ENCODE measurements at regions not wholly inside any gene's neighbourhood (a gene's known extent, or its start where the extent isn't known, plus 50 kb on each side); places are given as distances from the start of the nearest gene placed in this dataset.
"Not testable (repeated sequence)": the region's sequence is repeated elsewhere in the genome, so short reads cannot be mapped to it uniquely, and the experiment has no call there.

DNA sequence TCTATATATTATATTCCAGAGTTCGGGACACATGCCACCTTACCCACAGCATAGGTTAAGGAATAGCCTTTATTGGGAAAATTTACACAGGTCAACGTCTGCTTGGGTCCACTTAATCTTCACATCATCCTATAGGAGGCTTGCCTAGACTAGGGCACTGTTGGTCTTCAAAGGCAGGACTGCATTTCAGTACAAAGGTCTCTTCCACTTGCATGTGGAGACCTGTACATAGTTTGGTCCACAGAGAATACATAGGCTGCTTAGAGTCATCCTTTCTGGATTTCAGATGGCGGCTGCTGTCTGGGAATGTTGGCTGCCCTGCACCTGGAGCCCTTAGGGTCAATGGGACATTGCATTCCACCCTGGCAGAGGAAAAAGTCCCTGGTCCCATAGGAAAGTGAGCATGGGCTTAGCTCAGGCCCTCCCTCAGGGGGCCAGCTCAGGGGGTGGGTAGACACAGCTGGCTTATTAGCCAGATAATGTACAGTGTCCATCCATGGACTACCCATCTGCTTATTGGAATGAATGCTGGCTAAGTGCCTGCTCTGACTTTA lies 75.3 kb upstream of the TGFBR2 start:
- DNase-seq: no peak

DNA sequence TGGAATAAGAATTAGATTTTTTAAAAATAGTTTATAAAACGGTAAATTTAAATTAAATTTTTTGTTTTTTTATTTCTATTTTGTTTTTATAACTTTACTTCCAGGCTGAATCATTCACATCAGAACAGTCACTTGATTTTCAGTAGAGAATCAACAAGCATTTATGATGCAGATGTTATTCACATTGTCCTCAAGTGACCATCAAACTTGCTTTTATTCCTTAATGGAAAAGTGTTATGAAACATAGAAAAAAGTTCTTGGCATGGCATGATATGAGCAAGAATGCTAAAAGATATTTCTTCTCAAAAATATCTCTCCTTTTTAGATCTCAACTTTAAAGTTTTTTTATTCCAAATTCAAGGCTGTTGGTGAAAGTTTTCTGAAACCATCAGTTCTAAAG lies 70.9 kb upstream of the TGFBR2 start:
- no peak for DNase-seq

DNA sequence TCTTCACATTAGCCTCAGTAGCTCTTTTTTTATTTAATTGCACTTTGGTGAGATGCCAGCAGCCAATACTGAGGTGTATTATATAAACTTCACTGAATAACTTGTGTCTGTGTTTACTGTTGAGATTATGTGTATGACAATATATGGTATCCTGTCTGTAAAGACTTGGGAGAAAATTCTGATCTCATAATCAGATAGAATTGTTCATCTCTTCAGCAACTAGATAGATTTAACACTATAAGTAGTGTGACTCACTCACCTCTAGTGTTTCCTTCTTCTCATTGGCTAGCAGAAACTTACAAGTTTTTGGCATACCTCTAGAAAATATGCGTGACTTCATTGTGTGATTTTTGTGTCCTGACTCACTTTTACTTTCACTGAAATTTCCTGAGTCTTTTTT lies 67.6 kb upstream of the TGFBR2 start:
- DNase-seq: peak; percentile 94

DNA sequence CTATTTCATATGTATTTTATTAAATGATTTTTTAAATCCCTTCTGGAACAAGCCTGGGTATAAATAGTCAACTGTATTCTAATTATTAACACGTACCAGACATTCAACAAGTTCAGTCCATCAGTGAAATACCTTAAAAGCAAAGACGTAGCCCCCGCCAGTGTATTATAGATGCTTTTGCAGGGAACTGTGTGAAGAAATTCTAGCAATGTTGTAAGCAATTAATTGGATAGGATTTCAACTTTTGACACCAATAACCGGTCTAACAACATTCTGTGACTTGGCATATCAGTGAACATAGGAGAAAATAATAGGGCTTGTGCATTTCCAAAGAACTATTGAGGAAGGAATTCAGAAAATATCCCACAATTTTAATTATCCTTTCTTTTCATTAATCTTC lies 67.2 kb upstream of the TGFBR2 start:
- no peak for DNase-seq

DNA sequence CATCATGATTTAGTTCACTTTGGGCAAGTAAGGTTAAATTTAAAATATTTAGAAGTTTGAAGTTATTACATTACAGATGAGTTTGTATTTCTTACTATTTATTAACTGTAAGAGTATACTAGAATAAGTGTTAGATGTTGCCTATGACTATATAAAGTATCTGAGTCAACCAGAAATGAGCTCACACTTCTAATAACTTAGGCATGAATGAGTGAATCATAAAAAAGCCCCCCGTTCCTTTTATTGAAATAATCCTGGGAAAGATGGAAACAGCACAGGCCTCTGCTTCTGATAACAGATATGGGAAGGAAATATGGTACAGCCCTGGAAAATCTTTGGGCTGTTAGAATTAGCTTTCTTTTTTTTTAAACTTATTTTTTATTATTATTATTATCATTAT lies 66.6 kb upstream of the TGFBR2 start:
- DNase-seq: peak; percentile 85

DNA sequence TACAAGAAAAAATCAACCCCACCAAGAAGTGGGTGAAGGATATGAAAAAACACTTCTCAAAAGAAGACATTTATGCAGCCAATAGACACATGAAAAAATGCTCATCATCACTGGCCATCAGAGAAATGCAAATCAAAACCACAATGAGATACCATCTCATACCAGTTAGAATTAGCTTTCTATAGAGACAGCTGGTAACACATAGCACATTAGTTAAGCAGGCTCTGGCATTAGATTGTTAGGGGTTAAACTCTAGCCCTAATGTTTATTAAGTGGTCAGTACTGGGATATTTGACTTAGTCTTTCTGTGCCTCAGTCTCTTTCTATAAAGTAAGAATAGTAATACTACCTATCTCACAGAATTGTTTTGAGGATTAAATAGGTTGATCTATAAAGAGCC lies 65.2 kb upstream of the TGFBR2 start:
- not testable (repeated sequence) for DNase-seq

DNA sequence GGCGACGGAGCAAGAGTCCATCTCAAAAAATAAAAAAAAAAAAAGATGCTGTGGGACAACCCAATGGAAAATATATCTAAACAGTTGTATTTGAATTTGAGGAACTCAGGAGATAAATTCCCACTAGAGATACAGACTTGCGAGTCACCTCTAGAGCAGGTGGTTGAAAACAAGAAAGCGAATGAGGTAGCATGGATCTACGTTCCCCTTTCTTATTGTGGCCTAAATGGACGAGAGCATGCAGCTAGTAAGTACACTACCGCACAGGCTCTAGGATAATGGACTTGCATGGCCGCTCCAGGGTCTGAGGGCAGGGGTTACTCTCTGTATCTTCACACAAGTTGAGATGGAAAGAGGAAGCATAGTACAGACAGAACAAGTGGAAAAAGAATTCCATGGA lies 63.5 kb upstream of the TGFBR2 start:
- no peak for DNase-seq

DNA sequence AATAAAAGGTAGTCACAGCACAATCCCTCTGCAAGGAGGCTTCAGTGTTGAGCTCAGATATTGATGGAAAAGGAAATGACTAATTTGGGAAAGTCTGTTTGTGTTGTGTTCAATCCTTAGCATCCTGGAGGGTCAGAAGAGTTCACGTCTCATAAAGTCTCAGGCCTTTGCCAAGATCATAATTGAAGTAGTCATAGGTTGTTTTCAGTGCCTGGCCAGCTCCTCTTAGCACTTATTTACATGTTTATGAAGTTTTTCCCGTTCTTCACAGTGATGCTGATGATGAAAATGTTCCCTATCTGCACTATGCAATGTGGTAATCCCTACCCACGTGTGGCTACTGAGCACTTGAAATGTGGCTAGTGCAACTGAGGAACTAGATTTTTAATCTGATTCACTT lies 61.6 kb upstream of the TGFBR2 start:
- DNase-seq: peak; percentile 82

DNA sequence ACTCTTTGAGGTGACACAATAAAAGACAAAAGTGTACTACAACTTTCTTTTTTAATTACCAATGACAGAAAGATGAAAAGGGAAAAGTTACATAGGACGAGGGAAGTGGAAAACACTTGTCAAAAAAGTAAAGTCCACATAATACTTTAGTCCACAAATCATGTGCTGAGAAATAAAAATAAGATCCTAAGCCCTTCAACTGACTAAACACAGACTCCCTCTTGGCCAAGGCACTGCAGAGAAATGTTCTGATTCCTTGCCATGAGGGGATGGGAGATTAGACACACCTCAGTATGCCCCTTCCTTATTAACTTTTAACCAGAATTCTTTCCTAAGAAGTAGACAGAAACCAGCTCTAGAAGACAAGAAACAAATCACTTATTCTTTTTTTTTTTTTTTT lies 59.5 kb upstream of the TGFBR2 start:
- no peak for DNase-seq

DNA sequence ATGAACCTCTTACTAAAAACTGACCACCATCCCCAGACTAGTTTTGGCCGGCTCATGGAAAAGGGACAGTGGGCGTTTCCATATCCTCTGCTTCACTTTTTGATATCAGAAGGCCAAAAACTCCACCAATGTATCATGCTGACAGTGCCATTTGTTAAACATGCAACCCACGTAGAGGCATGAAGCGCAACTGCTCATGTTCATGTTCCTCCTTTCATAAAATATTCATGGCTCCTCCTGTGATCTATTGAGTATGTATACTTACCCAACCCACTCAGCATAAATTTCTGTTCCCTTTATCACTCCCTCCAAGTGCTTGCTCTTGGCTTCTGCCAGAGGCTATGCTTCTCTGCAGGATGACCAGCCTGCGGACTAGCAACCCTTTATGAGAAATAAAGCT lies 58.7 kb upstream of the TGFBR2 start:
- DNase-seq: no peak

DNA sequence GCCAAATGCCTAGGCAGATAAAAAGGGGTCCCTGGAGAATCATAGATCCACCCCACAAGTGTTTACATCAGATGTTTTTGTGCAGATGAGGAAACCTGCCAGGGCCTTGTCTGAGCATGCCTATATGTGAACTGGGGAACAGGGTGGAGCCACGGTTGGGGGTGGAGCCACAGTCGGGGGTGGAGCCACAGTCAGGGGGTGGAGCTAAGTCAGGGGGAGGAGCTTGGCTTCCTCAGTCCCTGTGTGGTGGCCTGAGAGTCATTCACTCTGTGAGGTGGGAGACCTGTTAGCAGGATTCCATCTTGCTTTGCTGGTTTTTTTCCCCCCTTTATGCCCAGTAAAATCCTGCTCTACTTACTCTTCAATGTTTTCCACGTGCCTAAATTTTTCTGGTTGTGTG lies 57.8 kb upstream of the TGFBR2 start:
- no peak for DNase-seq

DNA sequence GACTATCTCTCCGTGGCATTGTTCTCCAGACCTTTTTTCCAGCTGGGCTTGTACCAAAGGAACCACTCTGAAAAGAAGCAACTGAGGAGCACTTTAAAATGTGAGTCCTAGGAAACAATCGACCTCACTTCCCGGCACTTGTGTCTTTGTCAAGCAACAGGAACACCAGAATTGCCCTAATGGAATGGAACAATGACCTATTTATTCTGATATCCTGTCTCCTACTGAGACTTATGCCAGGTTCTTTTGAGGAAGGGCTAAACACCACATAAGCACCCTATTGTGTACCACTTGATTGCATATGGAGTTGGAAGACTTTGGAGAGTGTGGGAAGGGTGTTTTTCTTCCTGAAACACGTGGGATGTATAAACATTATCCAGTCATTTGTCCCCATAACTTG lies 56.8 kb upstream of the TGFBR2 start:
- DNase-seq: no peak

DNA sequence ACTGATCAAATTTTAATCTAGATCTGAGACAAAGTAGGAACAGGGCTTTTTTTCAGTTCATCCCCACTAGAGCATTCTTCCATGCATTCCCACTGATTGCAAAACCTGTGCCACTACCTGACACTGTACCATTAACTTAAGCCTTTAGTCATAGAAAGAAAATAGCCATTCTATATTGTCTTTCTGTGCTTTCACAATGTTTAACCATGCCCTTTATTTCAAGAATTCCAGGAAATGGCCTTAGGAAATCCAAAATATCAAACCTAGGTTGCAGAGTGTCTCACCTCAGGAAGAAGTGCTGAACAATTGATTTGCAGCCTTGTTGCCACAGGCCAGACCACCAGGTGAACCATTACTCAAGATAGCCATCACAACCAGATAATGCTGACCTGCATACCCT lies 56.2 kb upstream of the TGFBR2 start:
- no peak for DNase-seq

DNA sequence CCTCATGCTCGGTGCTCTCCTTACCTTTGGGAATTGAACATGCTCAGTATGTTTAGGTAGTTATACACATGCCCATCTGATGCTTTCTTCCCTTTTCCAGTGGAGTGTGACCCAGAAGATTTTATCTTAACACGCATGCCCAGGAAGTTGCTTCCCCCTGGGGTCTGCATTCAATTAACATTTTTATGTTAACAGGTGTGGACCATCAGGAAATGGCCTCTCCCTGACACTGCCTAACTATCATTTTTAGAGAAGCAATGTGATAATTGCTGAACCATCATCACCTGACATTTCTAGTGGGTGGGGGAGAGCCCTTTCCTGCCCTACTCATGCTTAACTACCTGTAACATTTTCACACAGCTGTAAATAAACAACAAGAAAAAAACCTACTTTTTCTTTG lies 55.1 kb upstream of the TGFBR2 start:
- no peak for DNase-seq

DNA sequence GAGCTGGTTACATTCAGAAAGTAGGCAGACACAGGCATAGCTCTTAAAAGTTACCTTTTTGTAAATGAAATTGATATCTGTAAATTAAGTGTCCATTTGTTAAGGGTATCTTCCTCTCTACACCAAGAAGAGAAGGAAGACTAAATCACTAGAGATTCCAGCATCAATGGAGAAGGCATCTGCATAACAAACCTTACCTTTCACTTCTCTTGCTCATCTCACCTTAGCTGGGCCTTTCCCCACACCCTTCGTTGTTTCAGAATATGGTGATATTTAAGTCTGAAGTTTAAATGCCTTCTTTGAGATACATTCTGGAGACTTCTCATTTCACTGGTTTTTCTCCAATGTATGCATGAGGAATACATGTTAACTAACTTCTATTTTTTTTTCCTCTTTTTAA lies 54.5 kb upstream of the TGFBR2 start:
- no peak for DNase-seq

DNA sequence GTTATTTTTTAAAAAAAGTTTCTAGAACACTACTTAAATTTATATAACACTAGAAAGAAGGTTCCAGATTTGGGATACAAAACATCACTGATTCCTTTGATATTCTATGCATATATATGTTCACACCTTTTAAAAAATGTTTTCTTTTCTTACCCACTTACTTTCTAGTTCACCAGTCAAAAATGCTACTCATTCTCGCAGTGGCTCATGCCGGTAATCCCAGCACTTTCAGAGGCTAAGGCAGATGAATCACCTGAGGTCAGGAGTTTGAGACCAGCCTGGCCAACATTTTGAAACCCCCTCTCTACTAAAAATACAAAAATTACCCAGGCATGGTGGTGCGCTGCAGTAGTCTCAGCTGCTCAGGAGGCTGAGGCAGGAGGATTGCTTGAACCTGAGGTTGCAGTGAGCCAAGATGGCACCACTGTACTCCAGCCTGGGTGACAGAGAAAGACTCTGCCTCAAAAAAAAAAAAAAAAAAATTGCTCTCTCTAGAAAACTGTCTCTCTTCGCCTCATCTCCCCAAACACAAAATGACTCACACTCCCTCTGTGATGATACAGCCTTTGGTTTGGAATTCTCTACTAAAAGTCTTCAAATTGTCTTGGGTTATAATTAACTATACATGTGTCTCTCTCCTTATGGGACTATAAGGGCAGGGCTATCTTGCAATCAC lies 52.6 kb upstream of the TGFBR2 start:
- DNase-seq: peak; percentile 68

DNA sequence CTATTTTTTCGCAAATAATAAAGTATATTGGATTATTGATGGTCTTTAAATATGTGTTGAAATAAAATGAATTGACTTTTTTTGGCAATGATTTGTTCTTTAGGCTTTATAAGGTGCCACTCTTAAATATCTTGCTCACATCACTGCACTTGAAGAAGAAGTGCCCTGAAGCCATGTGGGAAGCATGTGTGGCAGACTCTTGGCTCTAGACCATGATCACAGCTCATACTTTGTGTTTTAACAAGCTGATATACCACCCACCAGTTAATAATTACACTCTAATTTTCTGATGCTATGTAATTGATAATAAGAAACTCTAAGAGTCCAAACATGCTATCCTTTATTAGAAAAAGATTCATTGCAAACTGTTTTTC lies 52.1 kb upstream of the TGFBR2 start:
- DNase-seq: no peak

DNA sequence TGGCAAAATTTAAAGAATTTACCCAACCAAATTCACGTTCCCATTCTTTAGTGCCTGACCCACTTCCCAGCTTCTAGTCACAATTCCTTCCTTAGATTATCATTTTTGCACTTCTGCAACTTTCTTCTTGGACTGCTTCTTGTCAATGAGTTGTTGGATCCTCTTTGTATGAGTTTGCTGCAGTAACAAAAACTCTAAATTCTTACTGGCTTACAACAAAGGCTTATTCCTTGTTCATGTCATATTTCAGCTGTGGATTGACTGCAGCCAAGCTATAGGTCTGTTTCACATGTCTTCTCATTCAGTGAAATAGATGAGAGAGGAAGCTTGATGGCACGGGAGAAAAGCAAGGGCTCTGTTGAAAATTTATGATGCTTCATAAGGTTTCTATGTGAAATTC lies 50.4 kb upstream of the TGFBR2 start:
- no peak for DNase-seq

Data from fibroblast of skin of back (primary cell).